ENCODE measurements at regions not wholly inside any gene's neighbourhood (a gene's known extent, or its start where the extent isn't known, plus 50 kb on each side); places are given as distances from the start of the nearest gene placed in this dataset.
"Not testable (repeated sequence)": the region's sequence is repeated elsewhere in the genome, so short reads cannot be mapped to it uniquely, and the experiment has no call there.

DNA sequence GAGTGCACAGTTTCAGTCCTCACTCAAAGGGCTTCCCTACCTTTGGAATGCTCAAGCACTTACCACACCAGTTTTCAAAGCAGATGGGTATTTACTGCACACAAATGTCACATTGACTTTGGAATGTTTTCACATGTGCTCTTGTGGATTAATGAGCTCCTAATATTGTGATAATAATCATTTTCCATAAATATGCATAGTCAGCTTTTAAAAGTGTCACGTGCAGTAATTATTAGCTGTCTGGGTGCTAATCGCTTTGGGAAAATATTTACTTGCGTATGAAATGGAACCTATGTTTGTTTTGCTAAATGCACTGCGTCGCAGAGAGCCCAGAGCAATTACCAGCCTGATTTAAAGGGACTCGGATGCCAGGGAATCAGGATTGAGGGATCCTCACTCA is 229.3 kb downstream of the SMAD2 start:
- intact Hi-C loops (cut with micrococcal nuclease) = no loop called here
- Mint-ChIP-seq H3K4me1 (ENCODE audit: low read depth) (no peaks in the 10 kb centered on the region), H3K36me3 (ENCODE audit: low read depth) (no peaks in the 10 kb centered on the region), H3K9me3 (no peaks in the 10 kb centered on the region), H3K27me3 (peaks cover 9% of the 10 kb centered on the region), H3K4me3 (no peak overlapping the region), H3K27ac (no peak overlapping the region)
- ChIA-PET CTCF (no interaction called here), POLR2A (no interaction called here)
- TF ChIP-seq, protein P1, sequence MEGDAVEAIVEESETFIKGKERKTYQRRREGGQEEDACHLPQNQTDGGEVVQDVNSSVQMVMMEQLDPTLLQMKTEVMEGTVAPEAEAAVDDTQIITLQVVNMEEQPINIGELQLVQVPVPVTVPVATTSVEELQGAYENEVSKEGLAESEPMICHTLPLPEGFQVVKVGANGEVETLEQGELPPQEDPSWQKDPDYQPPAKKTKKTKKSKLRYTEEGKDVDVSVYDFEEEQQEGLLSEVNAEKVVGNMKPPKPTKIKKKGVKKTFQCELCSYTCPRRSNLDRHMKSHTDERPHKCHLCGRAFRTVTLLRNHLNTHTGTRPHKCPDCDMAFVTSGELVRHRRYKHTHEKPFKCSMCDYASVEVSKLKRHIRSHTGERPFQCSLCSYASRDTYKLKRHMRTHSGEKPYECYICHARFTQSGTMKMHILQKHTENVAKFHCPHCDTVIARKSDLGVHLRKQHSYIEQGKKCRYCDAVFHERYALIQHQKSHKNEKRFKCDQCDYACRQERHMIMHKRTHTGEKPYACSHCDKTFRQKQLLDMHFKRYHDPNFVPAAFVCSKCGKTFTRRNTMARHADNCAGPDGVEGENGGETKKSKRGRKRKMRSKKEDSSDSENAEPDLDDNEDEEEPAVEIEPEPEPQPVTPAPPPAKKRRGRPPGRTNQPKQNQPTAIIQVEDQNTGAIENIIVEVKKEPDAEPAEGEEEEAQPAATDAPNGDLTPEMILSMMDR (IDR thresholded peaks at IDR 0.05) = no peak
- ATAC-seq (no peak), DNase-seq (no peak)

DNA sequence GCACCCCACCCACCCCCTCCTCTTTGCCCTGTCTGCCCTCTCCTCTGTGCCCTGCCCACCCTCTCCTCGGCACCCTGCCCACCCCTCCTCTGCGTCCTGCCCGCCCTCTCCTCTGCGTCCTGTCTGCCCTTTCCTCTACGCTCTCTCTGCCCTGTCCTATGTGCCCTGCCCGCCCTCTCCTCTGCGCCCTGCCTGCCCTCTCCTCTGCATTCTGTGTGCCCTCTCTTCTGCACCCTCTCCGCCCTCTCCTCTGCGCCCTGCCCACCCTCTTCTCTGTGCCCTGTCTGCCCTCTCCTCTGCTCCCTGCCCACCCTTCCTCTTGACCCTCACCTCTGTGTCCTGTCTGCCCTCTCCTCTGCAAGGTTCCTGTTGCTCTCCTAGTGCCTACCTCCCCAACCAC is 233.6 kb downstream of the SMAD2 start:
- CTCF ChIA-PET = no interaction called here
- intact Hi-C loops (cut with micrococcal nuclease) = no loop called here
- DNase-seq = no peak
- Mint-ChIP-seq H3K9me3 (no peaks in the 10 kb centered on the region), H3K27ac (no peak overlapping the region), H3K36me3 (ENCODE audit: low read depth) (no peaks in the 10 kb centered on the region), H3K27me3 (peaks cover 9% of the 10 kb centered on the region), H3K4me3 (no peak overlapping the region), H3K4me1 (ENCODE audit: low read depth) (no peaks in the 10 kb centered on the region)
- POLR2A ChIA-PET = no interaction called here
- TF ChIP-seq, protein P1 (IDR thresholded peaks at IDR 0.05) = no peak
- ATAC-seq = no peak

DNA sequence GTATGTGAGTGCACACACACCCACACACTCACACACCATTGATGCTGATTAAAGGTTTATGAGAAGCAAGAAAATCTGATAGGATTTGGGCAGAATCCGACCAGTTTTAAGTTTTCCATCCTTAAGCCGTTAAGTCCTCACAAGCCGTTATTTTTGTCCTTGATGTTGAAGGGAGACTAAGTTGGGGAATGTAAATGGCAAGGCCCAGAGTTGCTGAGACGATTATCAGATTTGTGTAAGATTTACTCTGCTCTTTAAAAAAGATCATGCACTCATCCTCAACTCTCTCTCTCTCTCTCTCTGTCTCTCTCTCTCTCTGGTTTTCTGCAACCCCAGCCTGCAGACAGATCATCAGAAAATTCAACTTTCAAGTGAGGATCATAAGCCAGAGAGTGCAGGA is 238.8 kb downstream of the SMAD2 start:
- ATAC-seq (no peak), DNase-seq (no peak)
- no peaks in the 10 kb centered on the region for H3K36me3 Mint-ChIP-seq (ENCODE audit: low read depth)
- H3K4me1 Mint-ChIP-seq (ENCODE audit: low read depth) = no peaks in the 10 kb centered on the region
- H3K27me3 Mint-ChIP-seq = peaks cover 8% of the 10 kb centered on the region
- CTCF ChIA-PET = no interaction called here
- no peaks in the 10 kb centered on the region for H3K9me3 Mint-ChIP-seq
- intact Hi-C loops (cut with micrococcal nuclease) = no loop called here
- H3K4me3 Mint-ChIP-seq = no peak overlapping the region
- POLR2A ChIA-PET = no interaction called here
- H3K27ac Mint-ChIP-seq = no peak overlapping the region
- TF ChIP-seq, protein P1 (IDR thresholded peaks at IDR 0.05) = no peak

DNA sequence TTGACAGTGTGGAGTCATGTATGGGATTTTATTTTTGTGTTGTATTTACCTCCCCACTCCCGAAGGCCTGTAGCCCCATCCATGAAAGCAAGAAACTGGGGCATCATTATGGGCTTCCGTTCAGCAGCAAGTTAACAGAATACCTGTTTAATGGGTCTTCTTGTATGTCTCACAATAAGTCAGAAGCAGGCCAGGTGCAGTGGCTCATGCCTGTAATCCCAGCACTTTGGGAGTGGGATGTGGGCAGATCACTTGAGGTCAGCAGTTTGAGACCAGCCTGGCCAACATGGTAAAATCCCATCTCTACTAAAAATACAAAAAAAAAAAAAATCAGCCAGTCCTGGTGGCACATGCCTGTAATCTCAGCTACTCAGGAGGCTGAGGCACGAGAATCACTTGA is 239.7 kb downstream of the SMAD2 start:
- CTCF ChIA-PET; DNase-seq; intact Hi-C loops (cut with micrococcal nuclease); H3K36me3 Mint-ChIP-seq (ENCODE audit: low read depth); H3K4me3 Mint-ChIP-seq; POLR2A ChIA-PET; H3K4me1 Mint-ChIP-seq (ENCODE audit: low read depth); H3K9me3 Mint-ChIP-seq; H3K27me3 Mint-ChIP-seq; H3K27ac Mint-ChIP-seq; ATAC-seq: not testable (repeated sequence)

- CTCF ChIA-PET = no interaction called here
- POLR2A ChIA-PET = no interaction called here
- no peak overlapping the region for H3K4me3 Mint-ChIP-seq
- TF ChIP-seq, protein P1 (IDR thresholded peaks at IDR 0.05) = no peak
- no peaks in the 10 kb centered on the region for H3K9me3 Mint-ChIP-seq
- DNase-seq = no peak
- no peak overlapping the region for H3K27ac Mint-ChIP-seq
- H3K4me1 Mint-ChIP-seq (ENCODE audit: low read depth) = no peaks in the 10 kb centered on the region
- peaks cover 8% of the 10 kb centered on the region for H3K27me3 Mint-ChIP-seq
- intact Hi-C loops (cut with micrococcal nuclease) = no loop called here
- no peaks in the 10 kb centered on the region for H3K36me3 Mint-ChIP-seq (ENCODE audit: low read depth)
- no peak for ATAC-seq
These were observed 241.1 kb downstream of the SMAD2 start for GRCh38 chr18:47689371-47689770.

DNA sequence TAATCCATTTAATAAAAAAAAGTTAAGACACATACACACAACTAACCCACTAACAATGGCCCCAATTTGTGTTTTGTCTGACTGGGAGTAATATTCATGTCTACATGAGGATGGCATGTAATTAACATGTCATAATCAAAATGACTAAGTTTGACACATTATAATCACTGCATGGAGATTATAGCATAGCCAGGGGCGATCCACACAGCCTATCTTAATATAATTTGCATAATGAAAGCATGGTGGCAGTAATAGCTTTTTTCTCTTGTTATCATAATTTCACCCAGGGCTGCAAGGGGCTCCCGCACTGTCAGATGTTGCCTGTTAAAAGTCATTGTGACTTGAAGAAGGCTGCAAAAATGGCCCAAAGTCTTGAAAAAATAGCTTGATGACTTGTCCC is 243.7 kb downstream of the SMAD2 start:
- intact Hi-C loops (cut with micrococcal nuclease) = no loop called here
- DNase-seq (no peak), ATAC-seq (no peak)
- TF ChIP-seq, protein P1 (IDR thresholded peaks at IDR 0.05) = no peak
- Mint-ChIP-seq H3K9me3 (no peaks in the 10 kb centered on the region), H3K4me1 (ENCODE audit: low read depth) (no peaks in the 10 kb centered on the region), H3K27ac (no peak overlapping the region), H3K36me3 (ENCODE audit: low read depth) (no peaks in the 10 kb centered on the region), H3K4me3 (no peak overlapping the region), H3K27me3 (peaks cover 7% of the 10 kb centered on the region)
- ChIA-PET POLR2A (no interaction called here), CTCF (no interaction called here)
